GM18519 (cell line): ENCODE measurements at regions not wholly inside any gene's neighbourhood (a gene's known extent, or its start where the extent isn't known, plus 50 kb on each side); places are given as distances from the start of the nearest gene placed in this dataset.

Experiments
- ATAC-seq: cut with Tn5 transposase; IDR thresholded peaks from one replicate; pipeline ENCODE4 v1.9.1; 2021; ENCODE audit warnings: mild to moderate bottlenecking, moderate library complexity; ENCODE audit not compliant: unreplicated experiment, low FRiP score

- ATAC-seq = no peak
Measured at GRCh38 chr15:70274908-70275307, 177.2 kb upstream of the TLE3 start.

- ATAC-seq = no peak
Measured at GRCh38 chr15:70274255-70274880, 176.7 kb upstream of the TLE3 start.

GRCh38 chr15:70273808-70274207, 176.1 kb upstream of the TLE3 start:
- ATAC-seq = no peak

- no peak for ATAC-seq
Measured at GRCh38 chr15:70272565-70273355, 175.0 kb upstream of the TLE3 start.

GRCh38 chr15:70271422-70272088, 173.8 kb upstream of the TLE3 start:
- no peak for ATAC-seq

GRCh38 chr15:70270752-70271111, 173.0 kb upstream of the TLE3 start:
- ATAC-seq = no peak

GRCh38 chr15:70269991-70270751, 172.5 kb upstream of the TLE3 start:
- ATAC-seq = no peak

GRCh38 chr15:70269311-70269911, 171.7 kb upstream of the TLE3 start:
- no peak for ATAC-seq

- no peak for ATAC-seq
Measured at GRCh38 chr15:70268698-70269251, 171.1 kb upstream of the TLE3 start.

- ATAC-seq = no peak
Measured at GRCh38 chr15:70267879-70268278, 170.2 kb upstream of the TLE3 start.

- no peak for ATAC-seq
Measured at GRCh38 chr15:70267306-70267705, 169.6 kb upstream of the TLE3 start.

GRCh38 chr15:70266412-70267121, 168.8 kb upstream of the TLE3 start:
- no peak for ATAC-seq

GRCh38 chr15:70265986-70266385, 168.3 kb upstream of the TLE3 start:
- no peak for ATAC-seq

GRCh38 chr15:70265466-70265978, 167.8 kb upstream of the TLE3 start:
- no peak for ATAC-seq

GRCh38 chr15:70264738-70265465, 167.2 kb upstream of the TLE3 start:
- ATAC-seq = no peak

GRCh38 chr15:70264014-70264582, 166.4 kb upstream of the TLE3 start:
- ATAC-seq = no peak

- ATAC-seq = no peak
Measured at GRCh38 chr15:70262591-70263274, 165.0 kb upstream of the TLE3 start.

GRCh38 chr15:70262171-70262570, 164.5 kb upstream of the TLE3 start:
- no peak for ATAC-seq
